GM23338 (cell line): ENCODE measurements at regions not wholly inside any gene's neighbourhood (a gene's known extent, or its start where the extent isn't known, plus 50 kb on each side); places are given as distances from the start of the nearest gene placed in this dataset.

Source experiments
- CREB1 ChIP-seq: fragments of 250-450 bp; sonication (Bioruptor Pico); IDR thresholded peaks from 2 replicates; pipeline ENCODE4 v1.5.0; 2020; ENCODE audit warnings: low read depth, mild to moderate bottlenecking, moderate library complexity
- CTCF ChIP-seq, 2 experiments: fragments of 200-600 bp in 1 of 2; sonication (generic) in 1 of 2; conservative IDR thresholded peaks; 2 replicates each; pipeline versions ENCODE4 v1.5.1 to v1.6.1; 2016 to 2017; ENCODE audit warnings: antibody characterized with exemption in 2 of 2, low read depth in 2 of 2, mild to moderate bottlenecking in 2 of 2, moderate library complexity in 1 of 2
- ETS1 ChIP-seq: IDR thresholded peaks from 2 replicates; pipeline ENCODE4 v1.6.1; 2016; ENCODE audit warnings: antibody characterized with exemption
- EZH2 ChIP-seq: fragments of 200-600 bp; sonication (generic); IDR thresholded peaks from one replicate; pipeline ENCODE4 v1.8.0; 2017; ENCODE audit warnings: antibody characterized with exemption, mild to moderate bottlenecking, low read depth; ENCODE audit not compliant: unreplicated experiment
- EZH2phosphoT487 ChIP-seq: fragments of 200-600 bp; sonication (generic); IDR thresholded peaks from one replicate; pipeline ENCODE4 v1.8.1; 2018; ENCODE audit warnings: antibody characterized with exemption; ENCODE audit not compliant: unreplicated experiment
- JUNB ChIP-seq: IDR thresholded peaks from one replicate; pipeline ENCODE4 v1.6.1; 2016; ENCODE audit warnings: antibody characterized with exemption; ENCODE audit not compliant: unreplicated experiment
- POLR2AphosphoS5 ChIP-seq: IDR thresholded peaks from 2 replicates; pipeline ENCODE4 v1.6.1; 2016; ENCODE audit warnings: antibody characterized with exemption, low read depth
- REST ChIP-seq: IDR thresholded peaks from one replicate; pipeline ENCODE4 v1.6.1; 2018; ENCODE audit warnings: antibody characterized with exemption; ENCODE audit not compliant: unreplicated experiment
- STAT1 ChIP-seq: IDR thresholded peaks from one replicate; pipeline ENCODE4 v1.6.1; 2016; ENCODE audit warnings: antibody characterized with exemption; ENCODE audit not compliant: unreplicated experiment
- ZNF114 ChIP-seq: fragments of 250-450 bp; sonication (Bioruptor Pico); IDR thresholded peaks from 2 replicates; pipeline ENCODE4 v1.5.0; 2020; ENCODE audit warnings: mild to moderate bottlenecking, moderate library complexity
- ZNF331 ChIP-seq: fragments of 250-450 bp; sonication (Bioruptor Pico); IDR thresholded peaks from 2 replicates; pipeline ENCODE4 v1.5.0; 2020; ENCODE audit warnings: low read depth, mild to moderate bottlenecking, moderate library complexity
- ZNF462 ChIP-seq: fragments of 250-450 bp; sonication (Bioruptor Pico); IDR thresholded peaks from 2 replicates; pipeline ENCODE4 v1.5.0; 2020; ENCODE audit warnings: mild to moderate bottlenecking, moderate library complexity

- TF ChIP-seq CTCF (conservative IDR thresholded peaks at IDR 0.05; ENCODE audit: low read depth in 2 of 2) (no peak), EZH2 (no peak), POLR2AphosphoS5 (no peak), JUNB (no peak), ZNF462 (CRISPR knock-in tag) (no peak), STAT1 (no peak), EZH2phosphoT487 (no peak), CREB1 (CRISPR knock-in tag) (no peak), ZNF331 (CRISPR knock-in tag) (no peak), REST (no peak), ETS1 (no peak), ZNF114 (no peak)
Observed at GRCh38 chr17:73895157-73895556, 250.9 kb upstream of the SDK2 start.
